ENCODE measurements at regions not wholly inside any gene's neighbourhood (a gene's known extent, or its start where the extent isn't known, plus 50 kb on each side); places are given as distances from the start of the nearest gene placed in this dataset.

DNA sequence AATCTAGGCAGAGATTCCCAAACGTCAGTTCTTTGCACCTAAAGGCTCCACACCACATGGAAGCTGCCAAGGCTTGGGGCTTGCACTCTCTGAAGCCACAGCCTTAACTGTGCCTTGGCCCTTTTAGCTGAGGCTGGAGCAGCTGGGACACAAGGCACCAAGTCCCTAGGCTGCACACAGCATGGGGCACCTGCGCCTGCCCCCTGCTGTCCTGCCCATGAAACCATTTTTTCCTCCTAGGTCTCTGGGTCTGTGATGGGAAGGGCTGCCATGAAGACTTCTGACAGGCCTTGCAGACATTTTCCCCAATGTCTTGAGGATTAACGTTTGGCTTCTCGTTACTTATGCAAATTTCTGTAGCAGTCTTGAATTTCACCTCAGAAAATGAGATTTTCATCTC, 241.5 kb downstream of the OSR1 start:
- Histone ChIP-seq H3K36me3 (ENCODE audit: insufficient read depth) (no peaks in the 10 kb centered on the region), H3K27ac (no peak overlapping the region), H2AFZ (ENCODE audit: low read depth) (no peak overlapping the region), H4K20me1 (ENCODE audit: insufficient read depth) (no peaks in the 10 kb centered on the region), H3K4me1 (ENCODE audit: low read depth, poor library complexity, severe bottlenecking) (no peaks in the 10 kb centered on the region), H3K4me2 (no peak overlapping the region), H3K4me3 (IDR thresholded peaks at IDR 0.05; ENCODE audit: insufficient read depth, low read depth, low read length) (no peak overlapping the region), H3K79me2 (ENCODE audit: insufficient read depth, low read depth) (no peaks in the 10 kb centered on the region), H3K27me3 (ENCODE audit: insufficient read depth, low read depth) (no peaks in the 10 kb centered on the region), H3K9ac (no peak overlapping the region)
- TF ChIP-seq CTCF (conservative IDR thresholded peaks at IDR 0.05; ENCODE audit: low read depth, low read length) = no peak

DNA sequence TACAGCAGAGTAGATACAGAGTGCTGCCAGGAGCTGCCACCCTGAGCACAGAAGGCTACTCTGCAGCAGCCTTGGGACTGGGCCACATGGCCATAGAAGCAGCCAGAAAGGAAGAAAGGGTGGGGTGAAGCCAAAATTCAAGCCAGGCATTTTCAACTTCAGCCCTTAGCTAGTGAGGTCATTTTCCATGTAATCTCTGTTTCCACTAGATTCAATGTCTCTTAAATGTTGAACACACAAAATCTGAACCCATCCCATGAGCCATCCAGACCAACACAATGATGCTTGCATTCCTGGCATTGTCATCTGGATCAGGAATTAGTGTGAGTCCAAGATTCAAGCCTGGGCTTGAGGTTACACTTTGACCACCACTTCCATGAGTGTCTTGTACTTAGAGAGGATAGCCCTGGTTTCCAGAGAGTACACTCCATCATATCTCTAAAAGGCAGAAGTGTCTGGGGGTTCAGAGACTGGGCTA, 243.6 kb downstream of the OSR1 start:
- Histone ChIP-seq H3K9ac (no peak overlapping the region), H3K4me2 (no peak overlapping the region), H3K4me1 (ENCODE audit: low read depth, poor library complexity, severe bottlenecking) (no peaks in the 10 kb centered on the region), H4K20me1 (ENCODE audit: insufficient read depth) (no peaks in the 10 kb centered on the region), H3K79me2 (ENCODE audit: insufficient read depth, low read depth) (no peaks in the 10 kb centered on the region), H2AFZ (ENCODE audit: low read depth) (no peak overlapping the region), H3K27me3 (ENCODE audit: insufficient read depth, low read depth) (no peaks in the 10 kb centered on the region), H3K36me3 (ENCODE audit: insufficient read depth) (no peaks in the 10 kb centered on the region), H3K27ac (no peak overlapping the region), H3K4me3 (IDR thresholded peaks at IDR 0.05; ENCODE audit: insufficient read depth, low read depth, low read length) (no peak overlapping the region)
- no peak for TF ChIP-seq CTCF (conservative IDR thresholded peaks at IDR 0.05; ENCODE audit: low read depth, low read length)

- Histone ChIP-seq H3K36me3 (ENCODE audit: insufficient read depth) (no peaks in the 10 kb centered on the region), H3K4me2 (no peak overlapping the region), H3K9ac (no peak overlapping the region), H3K79me2 (ENCODE audit: insufficient read depth, low read depth) (no peaks in the 10 kb centered on the region), H2AFZ (ENCODE audit: low read depth) (no peak overlapping the region), H4K20me1 (ENCODE audit: insufficient read depth) (no peaks in the 10 kb centered on the region), H3K4me1 (ENCODE audit: low read depth, poor library complexity, severe bottlenecking) (no peaks in the 10 kb centered on the region), H3K27me3 (ENCODE audit: insufficient read depth, low read depth) (no peaks in the 10 kb centered on the region), H3K4me3 (IDR thresholded peaks at IDR 0.05; ENCODE audit: insufficient read depth, low read depth, low read length) (no peak overlapping the region), H3K27ac (no peak overlapping the region)
- TF ChIP-seq CTCF (conservative IDR thresholded peaks at IDR 0.05; ENCODE audit: low read depth, low read length) = no peak
Observed at GRCh38 chr2:19114126-19114525, 244.3 kb downstream of the OSR1 start.

- TF ChIP-seq CTCF (conservative IDR thresholded peaks at IDR 0.05; ENCODE audit: low read depth, low read length) = no peak
- Histone ChIP-seq H3K36me3 (ENCODE audit: insufficient read depth) (no peaks in the 10 kb centered on the region), H3K27me3 (ENCODE audit: insufficient read depth, low read depth) (no peaks in the 10 kb centered on the region)
Observed at GRCh38 chr2:19111354-19111753, 247.1 kb downstream of the OSR1 start.

More at GRCh38 chr2:19111354-19111753, 247.1 kb downstream of the OSR1 start:
- Histone ChIP-seq H3K4me2 (no peak overlapping the region), H3K4me3 (IDR thresholded peaks at IDR 0.05; ENCODE audit: insufficient read depth, low read depth, low read length) (no peak overlapping the region), H4K20me1 (ENCODE audit: insufficient read depth) (no peaks in the 10 kb centered on the region), H3K27ac (no peak overlapping the region), H3K4me1 (ENCODE audit: low read depth, poor library complexity, severe bottlenecking) (no peaks in the 10 kb centered on the region), H3K79me2 (ENCODE audit: insufficient read depth, low read depth) (no peaks in the 10 kb centered on the region), H2AFZ (ENCODE audit: low read depth) (no peak overlapping the region), H3K9ac (no peak overlapping the region)
